H9 (cell line): ENCODE measurements at regions not wholly inside any gene's neighbourhood (a gene's known extent, or its start where the extent isn't known, plus 50 kb on each side); places are given as distances from the start of the nearest gene placed in this dataset.

Experiments used
- DNase-seq: peaks from one replicate; pipeline ENCODE4 v3.0.0-alpha.2; 2017
- H2AFZ ChIP-seq: one replicate; pipeline ENCODE4 v1.6.1; 2013; ENCODE audit warnings: mild to moderate bottlenecking, low read length, control low read depth, moderate library complexity
- H2AK5ac ChIP-seq: 2 replicates; pipeline ENCODE4 v1.6.1; 2013; ENCODE audit warnings: low read length, control low read depth, mixed read lengths; ENCODE audit not compliant: insufficient read length
- H2BK120ac ChIP-seq: one replicate; pipeline ENCODE4 v1.6.1; 2013; ENCODE audit warnings: low read depth, mild to moderate bottlenecking, low read length, control low read depth, inconsistent platforms; ENCODE audit not compliant: poor library complexity, severe bottlenecking
- H2BK12ac ChIP-seq: 2 replicates; pipeline ENCODE4 v1.6.1; 2013; ENCODE audit warnings: low read length, control low read depth, mixed read lengths, low read depth; ENCODE audit not compliant: insufficient read length
- H2BK15ac ChIP-seq: 2 replicates; pipeline ENCODE4 v1.6.1; 2013; ENCODE audit warnings: low read depth, low read length, control low read depth
- H2BK20ac ChIP-seq: one replicate; pipeline ENCODE4 v1.6.1; 2013; ENCODE audit warnings: low read depth, mild to moderate bottlenecking, low read length, control low read depth, inconsistent platforms; ENCODE audit not compliant: poor library complexity, severe bottlenecking
- H2BK5ac ChIP-seq: 2 replicates; pipeline ENCODE4 v1.6.1; 2013; ENCODE audit warnings: low read length, control low read depth, mixed read lengths; ENCODE audit not compliant: insufficient read length
- H3K14ac ChIP-seq: 2 replicates; pipeline ENCODE4 v1.6.1; 2013; ENCODE audit warnings: low read length, control low read depth; ENCODE audit not compliant: insufficient read depth
- H3K18ac ChIP-seq: 2 replicates; pipeline ENCODE4 v1.6.1; 2013; ENCODE audit warnings: low read depth, mild to moderate bottlenecking, mixed read lengths, low read length, control low read depth; ENCODE audit not compliant: insufficient read length
- H3K23ac ChIP-seq: 2 replicates; pipeline ENCODE4 v1.6.1; 2013; ENCODE audit warnings: low read length, control low read depth, mixed read lengths, low read depth; ENCODE audit not compliant: insufficient read length
- H3K23me2 ChIP-seq: 2 replicates; pipeline ENCODE4 v1.6.1; 2013; ENCODE audit warnings: low read depth, mild to moderate bottlenecking, mixed read lengths, low read length, control low read depth; ENCODE audit not compliant: insufficient read length, poor library complexity, severe bottlenecking
- H3K27ac ChIP-seq: 2 replicates; pipeline ENCODE4 v1.5.1; 2013; ENCODE audit warnings: low read length, control low read depth, mixed read lengths, low read depth; ENCODE audit not compliant: insufficient read length
- H3K27me3 ChIP-seq: 2 replicates; pipeline ENCODE4 v1.6.1; 2013; ENCODE audit warnings: low read length, control low read depth, inconsistent platforms; ENCODE audit not compliant: insufficient read depth
- H3K4ac ChIP-seq: 2 replicates; pipeline ENCODE4 v1.6.1; 2013; ENCODE audit warnings: low read depth, mild to moderate bottlenecking, control low read depth, inconsistent platforms, low read length, moderate library complexity
- H3K4me1 ChIP-seq: 2 replicates; pipeline ENCODE4 v1.6.1; 2013; ENCODE audit warnings: low read length, control low read depth, inconsistent platforms; ENCODE audit not compliant: insufficient read depth
- H3K4me2 ChIP-seq: 2 replicates; pipeline ENCODE4 v1.6.1; 2013; ENCODE audit warnings: low read length, control low read depth, mixed read lengths; ENCODE audit not compliant: insufficient read length, insufficient read depth
- H3K56ac ChIP-seq: 2 replicates; pipeline ENCODE4 v1.6.1; 2013; ENCODE audit warnings: low read depth, mild to moderate bottlenecking, mixed read lengths, low read length, control low read depth; ENCODE audit not compliant: insufficient read length
- H3K79me1 ChIP-seq: 2 replicates; pipeline ENCODE4 v1.6.1; 2013; ENCODE audit warnings: low read depth, mild to moderate bottlenecking, moderate library complexity, low read length, control low read depth, inconsistent platforms; ENCODE audit not compliant: insufficient read depth, poor library complexity, severe bottlenecking
- H3K79me2 ChIP-seq: 2 replicates; pipeline ENCODE4 v1.6.1; 2013; ENCODE audit warnings: low read length, control low read depth, inconsistent platforms; ENCODE audit not compliant: insufficient read depth
- H3K9ac ChIP-seq: 2 replicates; pipeline ENCODE4 v1.6.1; 2013; ENCODE audit warnings: low read length, control low read depth, mixed read lengths; ENCODE audit not compliant: insufficient read length; ENCODE audit errors: extremely low read depth
- H3K9me3 ChIP-seq: one replicate; pipeline ENCODE4 v1.6.1; 2013; ENCODE audit warnings: low read depth, low read length, inconsistent platforms; ENCODE audit not compliant: control insufficient read depth
- H3T11ph ChIP-seq: one replicate; pipeline ENCODE4 v1.6.1; 2013; ENCODE audit warnings: mild to moderate bottlenecking, low read length, control low read depth, inconsistent platforms
- H4K20me1 ChIP-seq: one replicate; pipeline ENCODE4 v1.6.1; 2013; ENCODE audit not compliant: control insufficient read depth, insufficient read length, insufficient read depth
- H4K5ac ChIP-seq: 2 replicates; pipeline ENCODE4 v1.6.1; 2013; ENCODE audit warnings: low read depth, mild to moderate bottlenecking, mixed read lengths, low read length, control low read depth; ENCODE audit not compliant: insufficient read length
- H4K8ac ChIP-seq: replicated peaks from 2 replicates; pipeline ENCODE4 v1.6.1; 2013; ENCODE audit warnings: low read length, control low read depth, mixed read lengths, low read depth; ENCODE audit not compliant: insufficient read length
- H4K91ac ChIP-seq: 2 replicates; pipeline ENCODE4 v1.6.1; 2013; ENCODE audit warnings: low read depth, mild to moderate bottlenecking, moderate library complexity, mixed read lengths, low read length, control low read depth; ENCODE audit not compliant: insufficient read length
- H3K27ac Mint-ChIP-seq, 3 experiments: 2 replicates in 2 of 3; 3 replicates in 1 of 3; pipeline ENCODE4 v1.8.0; 2020 to 2021; ENCODE audit warnings: mixed read lengths in 3 of 3, mild to moderate bottlenecking in 1 of 3, moderate library complexity in 1 of 3
- H3K27me3 Mint-ChIP-seq: 2 replicates; pipeline ENCODE4 v1.8.0; 2021; ENCODE audit warnings: low read depth, mild to moderate bottlenecking, moderate library complexity, mixed read lengths
- H3K36me3 Mint-ChIP-seq, 3 experiments: 2 replicates in 2 of 3; 3 replicates in 1 of 3; pipeline ENCODE4 v1.8.0; 2020 to 2021; ENCODE audit warnings: low read depth in 3 of 3, mixed read lengths in 3 of 3; ENCODE audit not compliant: insufficient read depth in 1 of 3
- H3K4me1 Mint-ChIP-seq, 2 experiments: 2 replicates each; pipeline ENCODE4 v1.8.0; 2020; ENCODE audit warnings: mixed read lengths in 2 of 2
- H3K4me3 Mint-ChIP-seq, 2 experiments: 2 replicates in 1 of 2; 3 replicates in 1 of 2; pipeline ENCODE4 v1.8.0; 2020 to 2021; ENCODE audit warnings: mild to moderate bottlenecking in 2 of 2, mixed read lengths in 2 of 2, moderate library complexity in 1 of 2
- H3K9me3 Mint-ChIP-seq, 2 experiments: 2 replicates in 1 of 2; 3 replicates in 1 of 2; pipeline ENCODE4 v1.8.0; 2020; ENCODE audit warnings: mild to moderate bottlenecking in 2 of 2, mixed read lengths in 2 of 2, moderate library complexity in 1 of 2
- CTCF ChIP-seq: fragments of 200-600 bp; sonication (generic); conservative IDR thresholded peaks from 3 replicates; pipeline ENCODE4 v1.8.0; 2021; ENCODE audit warnings: antibody characterized with exemption, mild to moderate bottlenecking
- WGBS: extraction: QIAGEN DNeasy Blood & Tissue Kit; methylation state at CpG from one replicate; pipeline ENCODE4 v1.1.7; 2013; ENCODE audit warnings: missing lambda C conversion rate, low lambda C conversion rate, mixed read lengths; ENCODE audit not compliant: insufficient read length; ENCODE audit errors: extremely low coverage; 5-methylcytosine and 5-hydroxymethylcytosine counted together

GRCh38 chr4:154908168-154908567 lies 127.1 kb downstream of the RBM46 start:
- H4K91ac ChIP-seq: no peak overlapping the region
- H2BK15ac ChIP-seq: no peak overlapping the region
- DNase-seq: no peak
- no peak overlapping the region for H3K14ac ChIP-seq
- no peak overlapping the region for H3K56ac ChIP-seq
- H3K27me3 Mint-ChIP-seq: no peaks in the 10 kb centered on the region
- no peaks in the 10 kb centered on the region for H3K9me3 ChIP-seq
- peaks cover 10 to 12% of the 10 kb centered on the region in 2 experiments for H3K4me1 Mint-ChIP-seq
- H3K9me3 Mint-ChIP-seq: peaks cover 0 to 3% of the 10 kb centered on the region in 2 experiments; a peak in 1 of 5 replicates
- WGBS: no CpG with 5 or more reads among the region's 1 CpG
- no peak overlapping the region for H3T11ph ChIP-seq
- H3K4me1 ChIP-seq: no peaks in the 10 kb centered on the region; the same call in 1 of the 2 replicates
- no peak overlapping the region for H2AK5ac ChIP-seq
- no peak overlapping the region for H4K5ac ChIP-seq
- H2BK5ac ChIP-seq: no peak overlapping the region
- no peak overlapping the region for H2AFZ ChIP-seq
- H3K9ac ChIP-seq: no peak overlapping the region
- no peak overlapping the region for H2BK12ac ChIP-seq
- no peak overlapping the region for H3K4me3 Mint-ChIP-seq
- H3K36me3 Mint-ChIP-seq: no peaks in the 10 kb centered on the region
- no peaks in the 10 kb centered on the region for H3K79me2 ChIP-seq
- H3K23ac ChIP-seq: no peak overlapping the region
- H3K27ac ChIP-seq: no peak overlapping the region
- H4K8ac ChIP-seq: no peak overlapping the region
- no peak overlapping the region for H3K4ac ChIP-seq
- no peaks in the 10 kb centered on the region for H3K23me2 ChIP-seq
- no peaks in the 10 kb centered on the region for H3K27me3 ChIP-seq
- H2BK120ac ChIP-seq: no peak overlapping the region
- H3K18ac ChIP-seq: no peak overlapping the region
- no peaks in the 10 kb centered on the region for H4K20me1 ChIP-seq
- no peak overlapping the region for H3K4me2 ChIP-seq
- no peak overlapping the region for H2BK20ac ChIP-seq
- H3K27ac Mint-ChIP-seq: no peak overlapping the region
- no peaks in the 10 kb centered on the region for H3K79me1 ChIP-seq
- TF ChIP-seq CTCF: no peak
